Occipital lobe (tissue), 1 donor: ENCODE measurements at regions not wholly inside any gene's neighbourhood (a gene's known extent, or its start where the extent isn't known, plus 50 kb on each side); places are given as distances from the start of the nearest gene placed in this dataset.
"Not testable (repeated sequence)": the region's sequence is repeated elsewhere in the genome, so short reads cannot be mapped to it uniquely, and the experiment has no call there.

ENCODE experiments used
- DNase-seq: peaks from one replicate; lab custom pipeline; 2025; lab: John Stamatoyannopoulos, UW

GRCh38 chr2:81136296-81136695 lies 831.7 kb upstream of the LRRTM1 start:
- no peak for DNase-seq

GRCh38 chr2:81097361-81097760 lies 792.8 kb upstream of the LRRTM1 start:
- DNase-seq, result no peak

- DNase-seq, result no peak
Observed at GRCh38 chr2:81093031-81093430, 788.5 kb upstream of the LRRTM1 start.

GRCh38 chr2:81087646-81088045 lies 783.1 kb upstream of the LRRTM1 start:
- DNase-seq, result peak; percentile 1

- DNase-seq, result no peak
Observed at GRCh38 chr2:81084101-81084500, 779.5 kb upstream of the LRRTM1 start.

GRCh38 chr2:81078631-81079030 lies 774.1 kb upstream of the LRRTM1 start:
- DNase-seq, result no peak

GRCh38 chr2:81078102-81078501 lies 773.5 kb upstream of the LRRTM1 start:
- no peak for DNase-seq

GRCh38 chr2:81077396-81077795 lies 772.8 kb upstream of the LRRTM1 start:
- no peak for DNase-seq

GRCh38 chr2:81073412-81073811 lies 768.9 kb upstream of the LRRTM1 start:
- DNase-seq, result no peak

GRCh38 chr2:81068144-81068543 lies 763.6 kb upstream of the LRRTM1 start:
- no peak for DNase-seq

- DNase-seq, result no peak
Observed at GRCh38 chr2:81061016-81061415, 756.5 kb upstream of the LRRTM1 start.

GRCh38 chr2:81050580-81051095 lies 746.1 kb upstream of the LRRTM1 start:
- no peak for DNase-seq

GRCh38 chr2:81043681-81044080 lies 739.1 kb upstream of the LRRTM1 start:
- DNase-seq, result no peak

- DNase-seq, result no peak
Observed at GRCh38 chr2:81007104-81007503, 702.6 kb upstream of the LRRTM1 start.

- no peak for DNase-seq
Observed at GRCh38 chr2:81002906-81003305, 698.4 kb upstream of the LRRTM1 start.

GRCh38 chr2:80987466-80987865 lies 682.9 kb upstream of the LRRTM1 start:
- DNase-seq, result no peak

- no peak for DNase-seq
Observed at GRCh38 chr2:80969900-80970299, 665.3 kb upstream of the LRRTM1 start.

- DNase-seq, result no peak
Observed at GRCh38 chr2:80968450-80968849, 663.9 kb upstream of the LRRTM1 start.

GRCh38 chr2:80947601-80948130 lies 643.1 kb upstream of the LRRTM1 start:
- DNase-seq, result no peak

- no peak for DNase-seq
Observed at GRCh38 chr2:80943487-80943886, 638.9 kb upstream of the LRRTM1 start.

GRCh38 chr2:80942766-80943165 lies 638.2 kb upstream of the LRRTM1 start:
- DNase-seq, result no peak

GRCh38 chr2:80938463-80938862 lies 633.9 kb upstream of the LRRTM1 start:
- DNase-seq, result no peak

GRCh38 chr2:80931820-80932219 lies 627.3 kb upstream of the LRRTM1 start:
- DNase-seq, result not testable (repeated sequence)

GRCh38 chr2:80930777-80931176 lies 626.2 kb upstream of the LRRTM1 start:
- DNase-seq, result no peak
